ENCODE measurements at regions not wholly inside any gene's neighbourhood (a gene's known extent, or its start where the extent isn't known, plus 50 kb on each side); places are given as distances from the start of the nearest gene placed in this dataset.

- no peaks in the 10 kb centered on the region for H3K36me3 ChIP-seq
- H3K4me1 ChIP-seq: no peaks in the 10 kb centered on the region
- DNase-seq: no peak
- WGBS, 2 donors: 90 to 97% methylated on average over 3 of the region's 3 CpGs
- H3K27ac ChIP-seq: no peak overlapping the region
- TF ChIP-seq CTCF (IDR thresholded peaks at IDR 0.05): no peak
- TF ChIP-seq POLR2A (IDR thresholded peaks at IDR 0.05): no peak
- no peak overlapping the region for H3K4me3 ChIP-seq (replicated peaks in 1 of 3)
- no peaks in the 10 kb centered on the region for H3K9me3 ChIP-seq
- intact Hi-C loops (cut with DNase I): no loop called here
- no peaks in the 10 kb centered on the region for H3K27me3 ChIP-seq
Observed at GRCh38 chr7:110257673-110258072, 833.3 kb upstream of the LRRN3 start.

- Histone ChIP-seq H3K4me1 (no peaks in the 10 kb centered on the region), H3K27ac (no peak overlapping the region), H3K36me3 (no peaks in the 10 kb centered on the region), H3K9me3 (no peaks in the 10 kb centered on the region), H3K27me3 (no peaks in the 10 kb centered on the region), H3K4me3 (replicated peaks in 1 of 3) (no peak overlapping the region)
- TF ChIP-seq CTCF (IDR thresholded peaks at IDR 0.05) (no peak), POLR2A (IDR thresholded peaks at IDR 0.05) (no peak)
- intact Hi-C loops (cut with DNase I): no loop called here
- no peak for DNase-seq
- WGBS, 2 donors: 92 to 96% methylated on average over 2 of the region's 2 CpGs
Observed at GRCh38 chr7:110262251-110262650, 828.7 kb upstream of the LRRN3 start.

GRCh38 chr7:110264288-110264687 is 826.6 kb upstream of the LRRN3 start:
- Histone ChIP-seq H3K9me3 (no peaks in the 10 kb centered on the region), H3K27ac (no peak overlapping the region), H3K36me3 (no peaks in the 10 kb centered on the region), H3K27me3 (no peaks in the 10 kb centered on the region), H3K4me3 (replicated peaks in 1 of 3) (no peak overlapping the region), H3K4me1 (no peaks in the 10 kb centered on the region)
- no peak for TF ChIP-seq CTCF (IDR thresholded peaks at IDR 0.05)
- TF ChIP-seq POLR2A (IDR thresholded peaks at IDR 0.05): no peak
- intact Hi-C loops (cut with DNase I): no loop called here
- no peak for DNase-seq
- WGBS, 2 donors: 89 to 95% methylated on average over 5 of the region's 5 CpGs

GRCh38 chr7:110281362-110281761 is 809.6 kb upstream of the LRRN3 start:
- TF ChIP-seq POLR2A (IDR thresholded peaks at IDR 0.05) (no peak), CTCF (IDR thresholded peaks at IDR 0.05) (no peak)
- 67 to 69% methylated on average over 4 of the region's 4 CpGs for WGBS, 2 donors
- H3K4me3 ChIP-seq (replicated peaks in 1 of 3): no peak overlapping the region

GRCh38 chr7:110283056-110283455 is 807.9 kb upstream of the LRRN3 start:
- Histone ChIP-seq H3K4me1 (no peaks in the 10 kb centered on the region), H3K27me3 (no peaks in the 10 kb centered on the region), H3K4me3 (replicated peaks in 1 of 3) (no peak overlapping the region), H3K36me3 (no peaks in the 10 kb centered on the region), H3K9me3 (no peaks in the 10 kb centered on the region), H3K27ac (no peak overlapping the region)
- intact Hi-C loops (cut with DNase I): no loop called here
- 64 to 71% methylated on average over 2 of the region's 2 CpGs for WGBS, 2 donors
- no peak for DNase-seq
- TF ChIP-seq CTCF (IDR thresholded peaks at IDR 0.05): no peak

More at GRCh38 chr7:110281362-110281761, 809.6 kb upstream of the LRRN3 start:
- no peak for DNase-seq
- Histone ChIP-seq H3K4me1 (no peaks in the 10 kb centered on the region), H3K9me3 (no peaks in the 10 kb centered on the region), H3K27me3 (no peaks in the 10 kb centered on the region), H3K36me3 (no peaks in the 10 kb centered on the region), H3K27ac (no peak overlapping the region)
- intact Hi-C loops (cut with DNase I): no loop called here

Data from thyroid gland (tissue), 4 donors.